GM18507 (cell line): ENCODE measurements at regions not wholly inside any gene's neighbourhood (a gene's known extent, or its start where the extent isn't known, plus 50 kb on each side); places are given as distances from the start of the nearest gene placed in this dataset.

Experiments used
- DNase-seq: peaks from one replicate; pipeline ENCODE4 v3.0.0; 2011; ENCODE audit warnings: low read depth; ENCODE audit not compliant: insufficient read length; ENCODE audit errors: extremely low spot score
- FAIRE-seq: peaks from 2 replicates; lab custom pipeline; 2011; peaks lifted over from hg19 to GRCh38; lab: Jason Lieb, UNC

GRCh38 chr22:27196606-27197005 lies 539.2 kb downstream of the MIAT start:
- FAIRE-seq (no peak), DNase-seq (no peak)

DNA sequence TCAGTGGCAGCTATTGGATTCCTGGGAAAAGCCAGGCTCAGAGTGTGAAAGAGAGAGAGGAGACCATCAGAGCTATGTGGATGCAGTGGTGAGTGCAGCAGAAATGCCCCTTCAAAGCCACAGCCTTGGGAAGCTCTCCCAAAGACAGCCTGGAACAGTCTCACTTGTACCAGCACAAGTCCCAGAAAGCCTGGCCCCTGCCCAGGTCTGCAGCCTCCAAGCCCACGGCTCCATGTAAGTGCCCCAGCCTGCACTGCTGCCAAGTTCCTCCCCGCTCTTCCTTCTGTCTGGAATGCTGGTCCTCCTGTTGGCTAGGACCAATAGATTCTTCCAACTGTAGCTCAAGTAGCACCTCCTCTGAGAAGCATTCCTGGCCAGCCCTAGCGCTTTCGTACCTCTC lies 539.7 kb downstream of the MIAT start:
- FAIRE-seq (no peak), DNase-seq (no peak)

DNA sequence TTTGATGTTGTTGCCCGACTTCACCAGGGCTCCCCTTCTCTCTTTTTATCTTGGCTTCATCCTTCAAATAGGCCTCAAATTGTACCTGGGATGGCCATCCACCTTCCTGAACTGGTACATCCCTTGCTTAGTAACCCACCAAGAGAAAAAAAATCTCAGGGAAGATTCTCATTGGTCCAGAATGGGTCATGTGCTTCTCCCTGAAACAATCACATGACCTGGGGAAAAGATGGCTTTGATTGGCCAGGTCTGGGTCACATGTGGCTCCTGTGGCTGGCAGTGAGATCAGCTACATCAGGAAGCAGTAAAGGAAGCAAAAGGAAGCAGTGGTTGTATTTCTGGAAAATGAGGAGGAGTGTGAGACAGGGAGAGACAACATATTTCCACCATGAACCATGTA lies 540.2 kb downstream of the MIAT start:
- FAIRE-seq (no peak), DNase-seq (no peak)

DNA sequence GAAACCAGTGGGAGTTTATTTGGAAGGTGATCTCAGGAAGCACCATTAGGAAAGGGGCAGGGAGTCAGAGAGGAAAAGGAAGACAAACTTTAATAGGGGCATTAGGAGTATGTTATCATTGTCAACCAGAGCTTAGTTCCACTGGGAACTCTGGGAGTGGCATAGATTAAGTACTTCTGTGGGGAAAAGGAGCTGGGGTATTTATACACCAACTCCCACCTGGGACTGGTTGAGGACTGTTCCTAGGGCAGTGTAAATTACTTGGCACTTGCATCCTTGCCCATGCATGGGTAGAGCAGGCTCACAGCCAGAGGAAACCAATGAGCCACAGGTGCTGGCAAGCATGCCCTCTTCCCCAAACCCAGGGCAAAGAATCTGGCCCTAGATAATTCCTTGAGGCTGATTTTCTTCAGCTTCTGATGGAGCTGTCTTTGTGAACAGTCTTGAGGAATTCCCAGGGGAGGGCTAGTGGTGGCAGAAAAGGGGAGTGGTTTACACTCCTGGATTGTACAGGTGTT lies 541.2 kb downstream of the MIAT start:
- no peak for FAIRE-seq
- DNase-seq = no peak

DNA sequence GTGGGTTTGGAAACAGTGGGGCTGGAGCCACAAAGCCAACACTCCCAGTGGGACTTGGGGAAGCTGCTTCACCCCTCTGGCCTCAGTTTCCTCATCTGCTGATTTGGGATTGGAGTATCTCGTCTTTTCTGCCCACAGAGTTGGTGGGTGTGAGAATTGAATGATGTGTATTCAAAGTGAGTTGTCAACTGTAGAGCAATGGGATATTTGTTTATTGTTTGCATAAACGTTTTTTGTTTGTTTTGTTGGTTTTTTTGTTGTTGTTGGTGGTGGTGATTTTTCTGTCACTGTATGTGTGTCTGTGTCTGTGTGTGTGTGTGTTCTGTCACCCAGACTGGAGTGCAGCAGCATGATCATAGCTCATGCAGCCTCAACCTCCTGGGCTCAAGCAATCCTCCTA lies 542.0 kb downstream of the MIAT start:
- DNase-seq = no peak
- no peak for FAIRE-seq

GRCh38 chr22:27201276-27201675 lies 543.9 kb downstream of the MIAT start:
- FAIRE-seq (no peak), DNase-seq (no peak)

GRCh38 chr22:27201741-27202140 lies 544.4 kb downstream of the MIAT start:
- FAIRE-seq (no peak), DNase-seq (no peak)

DNA sequence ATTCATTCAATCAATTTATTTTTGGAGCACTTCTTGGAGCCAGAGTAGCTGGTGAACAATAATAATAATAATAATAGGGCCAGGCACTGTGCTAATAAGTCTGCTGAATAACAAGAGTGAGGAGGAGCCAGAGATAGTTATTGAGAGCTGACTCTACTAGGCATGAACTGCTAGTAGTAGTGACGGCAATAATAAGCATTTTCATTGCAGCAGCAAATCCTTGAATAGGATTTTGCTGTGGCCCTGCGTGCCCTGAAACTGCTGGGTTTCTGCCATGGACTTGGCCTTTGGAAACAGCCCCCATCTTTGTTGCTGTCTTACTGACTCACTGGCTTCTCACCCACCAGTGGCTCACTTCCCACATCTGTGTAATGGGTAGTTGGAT lies 545.9 kb downstream of the MIAT start:
- no peak for DNase-seq
- FAIRE-seq = no peak

GRCh38 chr22:27204280-27204679 lies 546.9 kb downstream of the MIAT start:
- no peak for FAIRE-seq
- no peak for DNase-seq

DNA sequence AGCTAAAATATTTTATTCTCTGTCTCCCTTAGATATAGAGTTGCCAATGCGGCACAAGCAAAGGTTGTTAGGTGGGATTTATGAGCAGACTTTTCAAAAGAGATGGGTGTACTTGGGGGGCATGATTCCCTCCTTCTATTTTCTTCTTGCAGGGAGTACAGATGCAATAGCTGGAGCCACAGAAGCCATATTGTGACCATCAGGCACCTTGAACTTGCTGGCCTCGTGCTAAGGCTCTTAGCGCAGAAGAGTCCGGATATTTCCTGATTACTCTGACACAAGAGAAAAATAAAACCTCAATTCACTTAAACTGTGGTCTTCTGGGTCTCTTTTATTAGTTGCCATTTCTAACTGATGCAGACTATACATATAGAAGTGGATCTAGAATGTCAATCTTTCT lies 547.4 kb downstream of the MIAT start:
- FAIRE-seq (no peak), DNase-seq (no peak)

GRCh38 chr22:27205492-27206373 lies 548.3 kb downstream of the MIAT start:
- DNase-seq = no peak
- no peak for FAIRE-seq

GRCh38 chr22:27206374-27207133 lies 549.2 kb downstream of the MIAT start:
- FAIRE-seq (no peak), DNase-seq (no peak)

DNA sequence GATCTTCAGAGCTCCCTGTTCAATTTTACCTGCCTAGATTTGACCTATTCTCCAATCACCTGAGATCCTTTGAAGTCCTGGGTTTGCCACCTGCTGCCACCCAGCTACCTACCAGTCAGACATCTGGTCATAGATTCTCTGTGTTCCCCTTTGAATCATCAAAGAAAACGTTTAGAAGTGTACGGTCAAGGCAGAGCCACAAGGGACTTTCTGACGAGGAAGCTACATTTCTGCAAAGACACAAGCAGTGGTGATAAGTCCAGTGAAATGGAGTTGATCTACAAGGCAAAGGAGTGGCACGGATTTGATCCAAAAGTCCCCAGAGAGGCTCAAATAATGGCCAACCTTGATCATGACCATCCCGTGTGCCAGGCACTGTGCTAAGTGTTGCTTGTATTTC lies 549.9 kb downstream of the MIAT start:
- DNase-seq (no peak), FAIRE-seq (no peak)

- FAIRE-seq (no peak), DNase-seq (no peak)
These were observed 550.5 kb downstream of the MIAT start for GRCh38 chr22:27207907-27208306.

GRCh38 chr22:27210111-27210730 lies 552.8 kb downstream of the MIAT start:
- DNase-seq (no peak), FAIRE-seq (no peak)

DNA sequence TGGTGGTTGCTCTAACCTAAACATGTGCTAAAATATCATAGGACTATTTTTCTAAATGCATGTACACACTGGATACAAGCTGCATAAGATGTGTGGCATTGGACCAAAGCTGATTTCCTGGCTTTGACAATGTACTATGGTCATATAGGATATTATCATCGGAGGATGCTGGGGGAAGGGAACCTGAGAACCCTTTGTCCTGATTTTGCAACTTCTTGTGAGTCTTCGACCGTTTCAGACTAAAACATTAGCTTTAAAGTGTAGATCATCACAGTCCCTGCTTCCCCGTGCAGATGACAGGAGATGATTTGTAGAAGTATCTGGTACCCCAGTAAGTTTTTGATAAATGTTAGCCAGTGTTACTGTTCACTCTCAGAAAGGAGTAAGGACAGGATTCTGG lies 554.7 kb downstream of the MIAT start:
- DNase-seq (no peak), FAIRE-seq (no peak)

DNA sequence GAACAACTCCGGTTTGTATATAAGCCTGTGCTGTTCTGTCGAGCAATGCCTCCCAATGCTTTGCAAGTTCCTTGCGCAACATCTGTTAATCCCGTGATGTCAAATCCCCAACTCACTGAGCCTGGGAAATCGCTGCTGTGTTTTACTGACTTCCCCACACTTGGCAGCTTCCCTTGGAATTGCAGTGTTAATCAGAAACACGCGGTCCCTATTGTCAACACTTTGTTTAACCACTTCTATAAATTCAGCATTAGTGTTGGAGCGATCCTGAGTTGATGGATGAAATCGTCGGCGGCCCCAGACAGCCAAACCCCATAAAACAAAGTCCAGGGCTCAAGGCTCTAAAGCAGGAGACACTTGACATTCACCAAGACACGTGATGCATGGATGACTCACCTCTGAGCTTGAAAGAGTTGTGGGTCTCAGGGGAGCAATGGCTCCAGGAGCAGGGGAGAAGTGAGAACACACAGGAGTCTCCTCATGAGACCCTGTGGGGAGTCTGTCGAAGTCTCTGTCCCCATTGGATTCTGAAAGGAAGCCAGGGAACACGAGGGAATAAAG lies 555.3 kb downstream of the MIAT start:
- no peak for DNase-seq
- FAIRE-seq = no peak

DNA sequence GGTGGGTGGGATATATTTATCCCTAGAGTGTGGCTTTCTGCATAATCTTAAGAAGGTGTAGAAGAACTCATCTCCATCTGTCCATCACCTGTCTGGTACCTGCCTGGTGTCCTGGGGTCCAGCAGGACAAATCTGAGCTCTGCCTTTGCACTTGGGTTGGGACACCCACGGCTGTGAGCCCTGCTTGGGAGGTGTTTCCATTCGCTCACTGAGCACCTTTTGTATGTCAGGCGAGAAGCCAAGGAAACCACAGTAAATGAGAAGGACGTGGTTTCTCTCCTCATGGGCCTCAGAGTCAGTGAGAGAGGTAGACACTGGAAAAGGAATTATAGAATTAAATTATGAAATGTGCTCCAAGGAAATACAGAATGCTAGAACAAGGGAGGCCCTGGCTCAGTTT lies 555.9 kb downstream of the MIAT start:
- FAIRE-seq (no peak), DNase-seq (no peak)

DNA sequence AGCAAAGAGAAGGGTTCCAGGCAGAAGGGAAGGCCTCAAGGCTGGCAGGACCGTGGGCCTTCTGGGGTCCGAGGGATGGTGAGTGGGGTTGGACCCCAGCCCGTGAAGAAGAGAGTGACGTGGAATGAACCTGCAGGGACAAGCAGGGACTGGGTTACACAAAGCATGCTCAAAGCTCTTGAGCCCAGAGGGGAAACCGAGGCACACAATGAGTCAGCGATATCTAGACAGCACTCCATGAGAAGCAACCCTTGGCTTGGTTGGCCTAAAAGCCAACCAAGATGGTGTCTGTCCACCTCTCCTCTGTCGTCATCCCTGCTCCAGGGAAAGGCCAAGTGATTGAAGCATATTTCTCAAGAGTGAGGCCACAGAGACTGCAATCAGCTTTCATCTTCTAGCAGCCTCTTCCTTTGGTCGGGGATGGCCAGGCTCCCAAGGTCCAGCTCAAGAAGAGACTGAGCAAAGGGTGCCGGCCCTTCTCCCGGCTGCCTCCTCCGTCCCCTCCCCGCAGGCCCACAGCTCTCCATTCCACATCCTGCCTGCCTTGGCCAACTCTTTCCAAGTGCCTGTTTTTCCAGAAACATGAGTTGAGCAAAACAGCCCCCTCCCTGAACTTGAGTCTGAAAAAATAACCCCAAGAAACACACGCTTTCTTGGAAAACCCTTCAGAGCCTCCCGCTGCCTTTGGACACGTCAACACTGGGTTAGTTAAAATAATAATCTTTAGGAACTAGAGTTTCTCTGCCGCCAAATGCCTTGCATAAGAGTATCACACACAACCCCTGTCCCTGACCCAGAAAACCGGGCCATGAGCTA lies 556.6 kb downstream of the MIAT start:
- no peak for FAIRE-seq
- DNase-seq = no peak
